Amniotic stem cell (primary cell): ENCODE measurements at regions not wholly inside any gene's neighbourhood (a gene's known extent, or its start where the extent isn't known, plus 50 kb on each side); places are given as distances from the start of the nearest gene placed in this dataset.
"Not testable (repeated sequence)": the region's sequence is repeated elsewhere in the genome, so short reads cannot be mapped to it uniquely, and the experiment has no call there.

Experiments used
- DNase-seq: peaks from one replicate; lab custom pipeline; 2025; lab: John Stamatoyannopoulos, UW

DNA sequence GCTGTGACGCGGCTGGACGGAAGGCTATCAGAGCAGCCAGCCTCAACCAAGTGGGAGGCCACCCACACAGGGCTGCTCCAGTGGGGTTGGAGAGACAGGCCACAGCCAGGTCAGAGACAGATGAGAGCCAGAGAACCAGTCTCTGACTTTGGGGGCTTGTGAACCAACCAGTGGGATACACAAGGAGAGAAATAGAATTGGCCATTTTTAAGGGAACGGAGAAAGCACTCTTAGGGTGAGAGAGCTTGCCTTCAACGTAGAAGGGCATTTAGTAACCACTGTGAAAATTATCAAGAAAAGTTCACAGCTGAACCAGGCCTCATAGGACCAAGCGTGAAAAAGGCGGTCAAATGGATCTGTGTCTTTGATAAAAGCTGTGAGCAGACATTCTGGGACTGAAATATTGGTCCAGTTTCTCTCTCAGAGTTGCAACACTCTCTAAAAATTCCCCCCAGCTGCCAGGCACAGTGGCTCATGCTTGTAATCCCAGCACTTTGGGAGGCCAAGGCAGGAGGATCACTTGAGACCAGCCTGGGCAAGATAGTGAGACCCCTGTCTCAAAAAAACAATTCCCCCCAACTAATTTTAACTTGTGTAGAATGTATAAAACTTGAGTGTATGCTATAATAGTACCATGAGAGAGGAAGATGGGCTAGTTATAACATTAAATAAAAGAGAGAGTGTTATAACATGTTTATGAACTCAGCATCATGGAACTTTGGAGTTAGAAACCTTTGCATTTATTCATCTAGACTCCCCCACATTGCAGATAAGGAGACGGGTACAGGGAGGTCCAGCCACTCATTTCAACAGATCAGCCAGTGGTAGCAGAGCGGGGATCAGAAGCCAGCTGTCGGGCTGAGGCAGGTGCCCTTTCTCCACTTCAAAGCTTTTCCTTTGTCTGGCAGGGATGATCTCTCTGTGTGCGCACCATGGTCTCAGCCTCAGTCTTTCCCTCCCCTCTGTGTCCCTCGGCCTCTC is 132.2 kb downstream of the NPIPB11 start:
- not testable (repeated sequence) for DNase-seq

GRCh38 chr16:29273298-29274054 is 133.0 kb downstream of the NPIPB11 start:
- not testable (repeated sequence) for DNase-seq

DNA sequence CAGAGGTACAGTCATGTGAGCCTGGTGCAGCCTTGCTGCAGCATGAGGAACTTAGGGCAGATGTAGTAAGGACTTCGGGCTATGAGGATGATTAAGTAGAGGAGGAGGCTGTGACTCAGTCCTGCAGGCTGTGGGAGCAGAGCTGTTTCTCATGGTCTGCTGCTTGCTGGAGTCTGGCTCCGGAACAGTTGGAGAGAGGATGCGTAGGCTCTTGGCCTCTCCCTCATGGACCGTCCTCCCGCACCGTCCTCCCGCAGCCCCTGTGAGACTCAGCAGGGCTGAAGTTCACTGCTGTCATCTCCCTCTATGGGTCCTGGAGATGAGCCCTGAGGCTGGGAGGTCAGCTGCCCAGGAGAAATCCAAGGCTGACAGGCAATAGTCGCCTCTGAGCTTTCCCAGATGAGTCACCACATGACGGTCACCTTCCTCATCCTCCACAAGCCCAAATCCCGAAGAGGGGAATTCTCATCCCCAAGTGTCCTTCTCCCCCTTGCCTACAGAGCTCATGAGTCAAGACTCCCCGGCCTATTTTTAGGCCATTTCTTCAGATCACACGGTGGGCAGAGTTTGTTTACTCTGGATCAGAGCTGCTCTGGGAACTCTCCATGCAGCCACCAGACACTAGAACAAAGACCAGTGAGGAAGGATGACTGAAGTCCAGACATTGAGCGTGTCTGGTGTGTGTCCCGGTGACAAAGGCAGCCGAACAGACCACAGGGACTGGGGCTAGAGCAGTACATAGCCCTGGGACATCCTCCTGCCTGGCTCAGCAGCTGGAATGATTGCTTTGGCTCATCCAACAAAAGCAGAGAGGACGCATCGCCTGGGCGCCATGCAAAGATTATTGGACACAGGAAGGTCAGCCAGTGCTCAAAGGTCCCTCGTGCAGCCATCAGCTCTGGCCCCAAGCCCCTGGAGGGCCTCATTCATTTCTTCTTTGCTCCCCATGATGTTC is 134.5 kb downstream of the NPIPB11 start:
- DNase-seq: peak; percentile 66

- DNase-seq: not testable (repeated sequence)
Measured at GRCh38 chr16:29270923-29271322, 135.6 kb downstream of the NPIPB11 start.

DNA sequence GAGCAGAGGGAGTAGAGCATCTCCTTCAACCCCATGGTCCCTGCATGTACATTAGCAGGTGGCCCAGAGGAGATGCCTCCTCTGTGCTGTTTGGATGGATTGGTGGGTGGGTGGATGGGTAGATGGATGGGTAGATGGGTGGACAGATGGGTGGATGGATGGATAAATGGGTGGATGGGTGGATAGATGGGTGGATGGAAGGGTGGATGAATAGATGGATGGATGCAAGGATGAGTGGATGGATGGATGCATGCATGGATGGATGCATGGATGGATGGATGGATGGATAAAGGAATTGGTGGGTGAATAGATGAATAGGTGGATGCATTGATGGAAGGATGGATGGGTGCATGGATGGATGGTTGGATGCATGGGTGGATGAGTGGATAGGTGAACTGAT is 136.5 kb downstream of the NPIPB11 start:
- DNase-seq: not testable (repeated sequence)

DNA sequence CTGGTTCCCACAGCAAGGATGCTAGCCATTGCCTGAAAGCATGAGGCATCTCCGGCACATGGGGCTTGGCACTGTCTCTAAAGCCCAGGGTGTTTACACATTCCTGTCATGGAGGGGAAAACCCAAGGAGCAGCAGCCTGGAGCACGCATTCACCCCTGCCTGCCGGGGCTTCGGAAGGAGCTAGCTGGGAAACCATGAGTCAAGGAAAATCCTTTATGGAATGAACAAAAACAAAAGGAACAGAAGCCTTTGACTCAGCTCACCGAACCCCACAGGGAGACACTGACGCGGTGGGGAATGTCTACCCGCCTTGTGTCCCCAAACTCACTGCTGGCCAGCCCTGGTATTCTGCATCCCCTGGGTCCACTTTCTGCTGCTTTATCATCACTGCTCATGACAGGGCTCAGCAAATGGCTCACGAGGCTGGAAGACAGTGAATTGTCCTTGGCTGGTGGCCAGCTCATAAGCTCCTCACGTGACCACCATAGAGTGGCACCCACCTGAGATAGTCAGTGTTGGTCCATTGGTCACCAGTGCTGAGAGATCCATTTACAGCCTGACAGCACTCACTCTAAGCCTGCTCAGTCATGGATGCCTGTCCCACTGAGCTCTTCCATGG is 137.2 kb downstream of the NPIPB11 start:
- peak; percentile 44 for DNase-seq

DNA sequence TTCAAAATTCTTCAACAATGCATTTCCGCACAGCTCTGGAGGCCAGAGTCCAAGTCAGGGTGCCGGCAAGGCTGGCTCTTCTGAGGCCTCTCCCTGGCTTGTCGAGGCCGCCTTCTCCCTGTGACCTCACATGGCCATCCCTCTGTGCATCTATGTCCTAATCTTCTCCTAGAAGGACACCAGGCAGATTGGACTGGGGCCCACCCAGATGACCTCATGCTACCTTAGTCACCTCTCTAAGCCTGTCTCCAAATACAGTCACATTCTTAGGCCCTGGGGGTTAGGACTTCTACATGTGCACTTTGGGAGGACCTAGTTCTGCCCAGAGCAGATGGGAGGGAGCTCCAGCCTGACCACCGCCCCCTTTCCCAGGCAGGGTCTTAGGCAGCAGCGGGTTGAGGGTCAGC is 137.7 kb downstream of the NPIPB11 start:
- DNase-seq: not testable (repeated sequence)

DNA sequence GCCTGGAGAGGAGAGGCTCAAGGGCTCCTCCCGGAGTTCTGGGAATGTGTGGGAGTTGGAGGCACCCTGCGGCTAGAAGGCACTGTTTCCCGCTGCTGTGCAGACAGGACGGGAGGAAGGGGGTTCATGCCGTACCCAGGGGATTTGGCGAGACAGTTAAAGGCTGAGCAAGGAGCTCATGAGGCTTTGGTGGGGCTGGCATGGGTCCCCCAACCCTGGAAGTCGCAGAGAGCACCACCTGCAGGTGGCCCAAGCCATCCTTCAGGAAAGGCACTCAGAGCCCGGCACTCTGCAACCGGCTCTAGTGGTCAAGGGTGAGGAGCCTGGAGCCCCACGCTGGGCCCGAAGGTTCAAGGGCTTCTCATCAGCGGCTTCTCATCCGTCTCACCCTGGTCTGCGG is 138.2 kb downstream of the NPIPB11 start:
- DNase-seq: not testable (repeated sequence)

DNA sequence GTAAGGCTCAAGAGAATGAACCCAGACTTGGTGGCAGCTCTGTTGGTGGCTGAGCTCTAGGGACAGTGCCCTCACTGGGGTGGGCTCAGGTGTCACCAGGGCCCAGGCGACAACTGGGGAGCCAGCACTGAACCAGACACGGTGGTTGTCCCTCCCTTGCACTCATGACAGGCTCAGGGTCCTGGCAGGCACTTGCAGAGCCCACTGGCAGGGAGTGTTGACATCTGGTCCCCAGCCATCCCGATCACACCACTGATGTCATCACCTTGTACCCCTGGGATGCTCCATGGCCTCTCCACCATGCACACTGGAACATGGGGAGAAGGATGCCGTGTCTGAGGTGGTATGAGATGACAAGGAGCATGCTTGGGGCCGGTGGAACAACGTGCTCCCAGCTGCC is 138.6 kb downstream of the NPIPB11 start:
- not testable (repeated sequence) for DNase-seq

- not testable (repeated sequence) for DNase-seq
Measured at GRCh38 chr16:29267055-29267619, 139.4 kb downstream of the NPIPB11 start.

DNA sequence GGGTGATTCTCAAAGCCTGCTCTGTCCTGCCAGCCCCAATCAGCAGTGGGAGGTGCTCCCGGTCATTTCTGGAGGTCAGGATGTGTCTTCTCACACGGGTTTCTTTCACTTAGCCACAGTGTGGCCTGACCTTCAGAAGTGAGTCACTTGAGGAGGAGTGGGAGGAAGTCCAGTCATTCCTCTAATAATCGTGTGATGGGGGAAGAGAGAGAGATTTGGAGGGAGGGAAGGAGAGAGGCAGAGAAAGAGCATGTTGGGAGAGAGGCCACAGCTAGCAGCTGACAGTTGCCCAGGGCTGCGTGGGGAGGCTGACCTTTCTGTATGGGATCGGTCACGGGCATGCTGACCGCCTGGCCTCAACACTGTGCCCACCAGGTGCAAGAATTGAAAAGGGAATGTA is 139.9 kb downstream of the NPIPB11 start:
- DNase-seq: peak; percentile 9

- DNase-seq: peak; percentile 59
Measured at GRCh38 chr16:29265255-29265853, 141.2 kb downstream of the NPIPB11 start.

DNA sequence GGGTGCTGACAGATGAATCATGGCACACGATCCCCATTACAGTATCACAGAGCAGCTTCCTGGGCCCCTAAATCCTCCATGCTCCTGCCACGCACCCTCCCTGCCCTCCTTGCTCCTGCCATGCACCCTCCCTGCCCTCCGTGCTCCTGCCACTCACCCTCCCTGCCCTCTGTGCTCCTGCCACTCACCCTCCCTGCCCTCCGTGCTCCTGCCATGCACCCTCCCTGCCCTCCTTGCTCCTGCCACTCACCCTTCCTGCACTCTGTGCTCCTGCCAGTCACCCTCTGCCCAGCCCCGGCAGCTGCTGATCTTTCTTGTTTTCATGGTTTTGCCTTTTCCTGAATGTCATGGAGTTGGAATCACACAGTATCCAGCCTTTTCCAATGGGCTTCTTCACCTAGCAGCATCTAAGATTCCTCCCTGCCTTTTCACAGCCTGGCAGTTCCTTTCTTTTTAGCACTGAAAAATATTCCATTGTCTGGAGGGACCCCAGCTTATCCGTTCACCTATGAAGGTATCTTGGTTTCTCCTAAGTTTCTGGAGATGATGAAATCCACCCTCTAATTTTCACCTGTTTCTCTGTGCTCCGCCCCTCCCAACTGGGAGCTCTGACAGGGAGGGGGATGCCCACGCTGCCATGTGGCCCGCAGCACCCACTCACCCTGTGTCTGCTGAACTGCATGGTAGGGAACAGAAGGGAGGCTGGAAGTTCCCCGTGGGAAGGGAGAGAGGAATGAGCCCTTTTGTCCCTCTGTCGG is 142.3 kb downstream of the NPIPB11 start:
- not testable (repeated sequence) for DNase-seq

DNA sequence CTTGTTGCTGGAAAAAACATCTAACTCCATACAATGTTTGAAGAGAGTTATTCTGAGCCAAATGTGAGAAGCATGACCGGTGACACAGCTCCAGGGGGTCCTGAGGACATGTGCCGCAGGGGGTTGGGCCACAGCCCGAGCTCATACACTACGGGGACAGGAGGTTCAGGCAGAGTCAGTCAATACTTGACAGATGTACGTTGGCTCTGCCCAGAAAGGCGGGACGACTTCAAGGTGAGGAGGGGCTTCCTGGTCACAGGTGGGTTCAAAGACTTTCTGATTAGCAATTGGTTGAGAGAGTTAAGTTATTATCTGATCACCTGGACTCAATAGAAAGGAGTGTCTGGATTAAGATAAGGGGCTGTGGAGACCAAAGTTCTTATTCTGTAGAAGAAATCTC is 143.8 kb downstream of the NPIPB11 start:
- DNase-seq: not testable (repeated sequence)

- DNase-seq: not testable (repeated sequence)
Measured at GRCh38 chr16:29261427-29262248, 144.9 kb downstream of the NPIPB11 start.

DNA sequence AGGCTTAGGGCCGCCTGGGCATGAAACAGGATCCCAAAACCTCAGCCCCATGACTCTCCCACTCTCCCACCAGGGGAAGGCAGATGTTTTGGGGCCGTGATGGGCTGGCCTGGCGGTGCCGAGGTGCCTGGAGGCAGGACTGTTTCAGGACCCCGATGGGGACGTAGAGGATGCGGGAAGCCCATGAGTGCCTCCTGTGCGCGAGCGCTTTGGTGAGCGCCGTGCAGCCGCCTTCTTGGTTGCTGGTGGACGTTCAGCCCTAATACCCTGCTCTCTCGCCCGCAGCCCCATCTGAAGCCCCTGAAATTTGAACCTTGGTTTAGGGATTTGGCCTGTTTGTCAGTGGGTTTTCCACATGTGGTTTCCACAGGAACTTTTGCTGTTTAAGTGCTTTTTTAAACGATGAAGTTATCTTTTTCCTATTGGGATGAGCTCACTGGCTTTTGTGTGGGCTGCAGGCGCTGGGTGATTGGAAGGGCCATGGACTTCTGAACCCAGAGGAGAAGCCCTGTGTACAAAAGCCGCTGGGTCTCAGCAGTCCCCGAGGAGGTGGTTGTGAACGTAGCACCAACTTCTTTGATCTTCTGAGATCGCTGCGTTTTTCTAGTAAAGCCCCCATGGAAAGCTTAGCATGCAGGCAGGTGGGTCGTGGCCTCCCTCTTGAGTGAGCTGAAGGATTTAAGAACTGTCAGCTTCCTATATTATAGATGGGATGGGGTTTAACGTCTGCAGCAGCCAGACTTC is 145.7 kb downstream of the NPIPB11 start:
- DNase-seq: not testable (repeated sequence)

GRCh38 chr16:29259635-29260457 is 146.7 kb downstream of the NPIPB11 start:
- not testable (repeated sequence) for DNase-seq
